PFSK-1 (cell line): ENCODE measurements at regions not wholly inside any gene's neighbourhood (a gene's known extent, or its start where the extent isn't known, plus 50 kb on each side); places are given as distances from the start of the nearest gene placed in this dataset.

Source experiments
- FOXP2 ChIP-seq: optimal IDR thresholded peaks from 2 replicates; pipeline ENCODE3; 2011; ENCODE audit warnings: borderline replicate concordance, control low read depth, inconsistent platforms; ENCODE audit not compliant: insufficient read depth; ENCODE audit errors: extremely low read length, extremely low read depth
- POLR2AphosphoS5 ChIP-seq: IDR thresholded peaks from 2 replicates; pipeline ENCODE4 v1.6.1; 2012; ENCODE audit warnings: low read depth, mild to moderate bottlenecking, control low read depth, low read length, moderate library complexity
- SIN3A ChIP-seq: IDR thresholded peaks from 2 replicates; pipeline ENCODE4 v1.6.1; 2012; ENCODE audit warnings: mild to moderate bottlenecking, low read length, moderate library complexity, borderline replicate concordance; ENCODE audit not compliant: insufficient read depth
- TAF1 ChIP-seq: IDR thresholded peaks from 2 replicates; pipeline ENCODE4 v1.6.1; 2012; ENCODE audit warnings: low read length, control low read depth, borderline replicate concordance; ENCODE audit not compliant: insufficient read depth
- TF ChIP-seq, protein P1 (sequence below), 2 experiments: IDR thresholded peaks; 2 replicates each; pipeline versions ENCODE4 v1.6.1 to v1.8.0; 2011 to 2012; ENCODE audit warnings: low read depth in 2 of 2, low read length in 2 of 2, control low read depth in 1 of 2, inconsistent platforms in 1 of 2, mild to moderate bottlenecking in 1 of 2, moderate library complexity in 1 of 2; ENCODE audit not compliant: insufficient read depth in 1 of 2

DNA sequence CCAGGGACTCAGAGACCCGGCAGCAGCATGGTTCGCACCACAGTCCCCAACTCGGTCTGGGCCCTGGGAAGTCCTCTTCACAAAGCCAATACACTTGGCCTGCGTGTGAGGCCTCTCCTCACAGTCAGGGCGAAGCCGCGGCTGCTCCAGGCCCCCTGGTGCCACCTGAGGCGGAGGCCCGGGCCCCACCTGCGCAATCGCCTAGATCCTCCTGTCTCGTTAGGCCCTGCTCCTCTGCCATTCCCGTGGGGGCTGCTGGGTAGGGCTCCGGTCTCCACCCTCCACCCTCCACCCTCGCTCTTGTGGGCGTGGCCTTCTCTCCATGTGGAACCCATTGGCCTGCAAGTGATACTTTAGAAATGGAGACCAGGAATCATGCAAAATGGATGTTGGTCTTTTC is 553.3 kb downstream of the INHBA start:
- TF ChIP-seq SIN3A = no peak
- TF ChIP-seq, protein P1, sequence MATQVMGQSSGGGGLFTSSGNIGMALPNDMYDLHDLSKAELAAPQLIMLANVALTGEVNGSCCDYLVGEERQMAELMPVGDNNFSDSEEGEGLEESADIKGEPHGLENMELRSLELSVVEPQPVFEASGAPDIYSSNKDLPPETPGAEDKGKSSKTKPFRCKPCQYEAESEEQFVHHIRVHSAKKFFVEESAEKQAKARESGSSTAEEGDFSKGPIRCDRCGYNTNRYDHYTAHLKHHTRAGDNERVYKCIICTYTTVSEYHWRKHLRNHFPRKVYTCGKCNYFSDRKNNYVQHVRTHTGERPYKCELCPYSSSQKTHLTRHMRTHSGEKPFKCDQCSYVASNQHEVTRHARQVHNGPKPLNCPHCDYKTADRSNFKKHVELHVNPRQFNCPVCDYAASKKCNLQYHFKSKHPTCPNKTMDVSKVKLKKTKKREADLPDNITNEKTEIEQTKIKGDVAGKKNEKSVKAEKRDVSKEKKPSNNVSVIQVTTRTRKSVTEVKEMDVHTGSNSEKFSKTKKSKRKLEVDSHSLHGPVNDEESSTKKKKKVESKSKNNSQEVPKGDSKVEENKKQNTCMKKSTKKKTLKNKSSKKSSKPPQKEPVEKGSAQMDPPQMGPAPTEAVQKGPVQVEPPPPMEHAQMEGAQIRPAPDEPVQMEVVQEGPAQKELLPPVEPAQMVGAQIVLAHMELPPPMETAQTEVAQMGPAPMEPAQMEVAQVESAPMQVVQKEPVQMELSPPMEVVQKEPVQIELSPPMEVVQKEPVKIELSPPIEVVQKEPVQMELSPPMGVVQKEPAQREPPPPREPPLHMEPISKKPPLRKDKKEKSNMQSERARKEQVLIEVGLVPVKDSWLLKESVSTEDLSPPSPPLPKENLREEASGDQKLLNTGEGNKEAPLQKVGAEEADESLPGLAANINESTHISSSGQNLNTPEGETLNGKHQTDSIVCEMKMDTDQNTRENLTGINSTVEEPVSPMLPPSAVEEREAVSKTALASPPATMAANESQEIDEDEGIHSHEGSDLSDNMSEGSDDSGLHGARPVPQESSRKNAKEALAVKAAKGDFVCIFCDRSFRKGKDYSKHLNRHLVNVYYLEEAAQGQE (IDR thresholded peaks at IDR 0.05; ENCODE audit: insufficient read depth in 1 of 2, low read depth in 2 of 2, low read length in 2 of 2) = no peak
- no peak for TF ChIP-seq POLR2AphosphoS5
- TF ChIP-seq TAF1 = no peak
- TF ChIP-seq FOXP2 = no peak

DNA sequence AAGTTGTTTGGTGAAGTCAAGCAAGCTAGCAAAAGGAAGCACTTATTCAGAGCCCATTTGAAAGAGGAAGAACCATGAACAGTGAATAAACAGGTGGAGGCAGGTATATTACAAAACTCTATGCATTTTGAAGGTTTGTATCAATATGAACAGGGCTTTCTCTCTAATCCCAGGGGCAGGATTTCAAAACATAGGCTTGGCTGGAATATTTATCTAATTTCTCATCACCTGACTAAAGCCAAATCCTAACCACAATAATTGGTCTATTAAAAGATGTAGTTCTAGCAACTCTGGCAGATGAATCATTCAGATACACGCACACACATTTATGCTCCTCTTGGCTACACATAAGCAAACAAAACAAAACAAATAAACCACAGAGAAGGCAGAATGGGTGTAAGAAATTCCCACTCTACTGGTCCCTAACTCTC is 554.4 kb downstream of the INHBA start:
- TF ChIP-seq FOXP2 (no peak), SIN3A (no peak), POLR2AphosphoS5 (no peak), TAF1 (no peak)
- TF ChIP-seq, protein P1 (IDR thresholded peaks at IDR 0.05; ENCODE audit: insufficient read depth in 1 of 2, low read depth in 2 of 2, low read length in 2 of 2) = no peak

DNA sequence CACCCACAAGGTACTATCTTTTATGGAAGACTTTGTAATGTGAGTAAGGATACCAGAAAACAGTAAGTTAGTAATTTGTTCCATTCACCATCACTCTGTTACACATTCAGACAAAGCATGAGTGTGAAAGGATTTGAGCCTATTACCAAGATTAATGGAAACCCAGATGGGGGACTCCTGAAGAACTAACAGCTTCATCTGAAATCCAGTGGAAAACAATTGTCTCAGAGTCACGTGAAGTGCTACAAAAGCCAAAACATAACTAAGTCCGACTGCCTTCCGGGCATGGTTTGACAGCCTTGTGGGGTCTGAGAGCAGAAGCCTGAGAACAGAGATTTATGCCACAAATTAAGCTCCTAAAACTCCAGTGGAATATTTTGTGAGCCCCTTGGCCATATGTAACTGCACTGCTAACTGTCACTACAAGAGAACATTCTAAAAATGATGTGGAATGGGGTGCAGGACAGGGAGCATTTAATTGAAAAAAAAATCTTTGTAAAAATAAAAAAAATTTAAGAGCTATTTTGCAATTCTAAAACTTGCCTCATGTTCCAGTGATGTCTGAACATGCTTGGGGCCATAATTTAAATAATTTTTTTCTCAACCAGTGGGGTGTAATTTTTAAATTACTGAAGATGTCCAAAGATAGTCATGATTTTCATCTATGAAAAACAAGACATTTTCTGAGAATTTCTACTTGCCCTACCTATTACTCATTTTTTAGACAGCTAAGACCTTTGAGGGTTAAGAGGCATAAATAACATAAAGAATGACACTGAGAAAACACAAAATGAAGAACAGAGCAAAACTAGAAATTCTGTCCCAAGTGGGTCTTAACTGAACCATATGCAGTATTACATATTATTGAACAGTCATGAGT is 555.0 kb downstream of the INHBA start:
- TF ChIP-seq SIN3A = no peak
- no peak for TF ChIP-seq FOXP2
- no peak for TF ChIP-seq TAF1
- TF ChIP-seq POLR2AphosphoS5 = no peak
- TF ChIP-seq, protein P1 (IDR thresholded peaks at IDR 0.05; ENCODE audit: insufficient read depth in 1 of 2, low read depth in 2 of 2, low read length in 2 of 2) = no peak

DNA sequence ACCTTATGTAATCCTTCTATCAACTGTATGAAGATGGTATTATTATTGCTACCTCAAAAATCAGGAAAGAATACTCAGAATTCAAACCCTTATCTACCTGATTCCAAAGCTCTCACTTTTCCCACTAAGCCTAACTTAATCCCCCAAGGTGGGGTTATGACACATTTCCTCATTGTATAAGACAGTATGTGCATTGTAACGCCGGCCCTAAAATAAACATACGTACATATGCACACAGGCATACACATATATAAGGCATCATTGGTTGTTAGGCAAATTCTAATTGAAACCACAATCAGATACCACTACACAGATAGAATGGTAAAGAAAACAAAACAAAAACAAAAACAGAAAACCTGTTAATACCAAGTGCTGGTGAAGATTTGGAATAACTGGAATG is 556.5 kb downstream of the INHBA start:
- TF ChIP-seq, protein P1 (IDR thresholded peaks at IDR 0.05; ENCODE audit: insufficient read depth in 1 of 2, low read depth in 2 of 2, low read length in 2 of 2) = no peak
- TF ChIP-seq SIN3A (no peak), POLR2AphosphoS5 (no peak), TAF1 (no peak), FOXP2 (no peak)
